SK-N-SH (cell line): ENCODE measurements at regions not wholly inside any gene's neighbourhood (a gene's known extent, or its start where the extent isn't known, plus 50 kb on each side); places are given as distances from the start of the nearest gene placed in this dataset.

Source experiments
- CHD2 ChIP-seq: fragments of 150-350 bp; IDR thresholded peaks from 2 replicates; pipeline ENCODE4 v1.6.1; 2018; ENCODE audit warnings: low read length; ENCODE audit not compliant: partially characterized antibody
- ELF1 ChIP-seq: IDR thresholded peaks from 2 replicates; pipeline ENCODE4 v1.4.0; 2012
- EP300 ChIP-seq, 2 experiments: IDR thresholded peaks; 2 replicates each; pipeline versions ENCODE4 v1.4.0 to v1.6.1; 2012; ENCODE audit warnings: borderline replicate concordance in 1 of 2, low read depth in 1 of 2, low read length in 1 of 2
- EZH2phosphoT487 ChIP-seq: fragments of 200-600 bp; sonication (generic); IDR thresholded peaks from 2 replicates; pipeline ENCODE4 v1.6.1; 2017; ENCODE audit warnings: low read depth, mixed run types, mild to moderate bottlenecking, antibody characterized with exemption, moderate library complexity, borderline replicate concordance
- FOSL2 ChIP-seq: IDR thresholded peaks from 2 replicates; pipeline ENCODE4 v1.4.0; 2012; ENCODE audit warnings: low read depth, mild to moderate bottlenecking, moderate library complexity, borderline replicate concordance
- PBX3 ChIP-seq: IDR thresholded peaks from 2 replicates; pipeline ENCODE4; 2012
- POLR2AphosphoS5 ChIP-seq: IDR thresholded peaks from 2 replicates; pipeline ENCODE4 v1.6.1; 2012; ENCODE audit warnings: low read depth, low read length
- RAD21 ChIP-seq: IDR thresholded peaks from 2 replicates; pipeline ENCODE4 v1.6.1; 2012; ENCODE audit warnings: mild to moderate bottlenecking, low read length
- REST ChIP-seq: IDR thresholded peaks from 2 replicates; pipeline ENCODE4 v1.6.1; 2012; ENCODE audit warnings: mild to moderate bottlenecking, low read depth, low read length, moderate library complexity
- TEAD4 ChIP-seq: IDR thresholded peaks from 2 replicates; pipeline ENCODE4 v1.4.0; 2012; ENCODE audit warnings: mild to moderate bottlenecking, borderline replicate concordance; ENCODE audit not compliant: insufficient read depth
- YY1 ChIP-seq: IDR thresholded peaks from 2 replicates; pipeline ENCODE4 v1.4.0; 2012; ENCODE audit warnings: low read depth, mild to moderate bottlenecking
- TF ChIP-seq, protein P1 (sequence below): fragments of 200-600 bp; sonication (generic); IDR thresholded peaks from 2 replicates; pipeline ENCODE4 v1.6.1; 2017; ENCODE audit warnings: antibody characterized with exemption, mild to moderate bottlenecking, moderate library complexity
- TF ChIP-seq, protein P2 (sequence below): IDR thresholded peaks from 2 replicates; pipeline ENCODE4 v1.4.0; 2012; ENCODE audit warnings: low read depth, borderline replicate concordance

DNA sequence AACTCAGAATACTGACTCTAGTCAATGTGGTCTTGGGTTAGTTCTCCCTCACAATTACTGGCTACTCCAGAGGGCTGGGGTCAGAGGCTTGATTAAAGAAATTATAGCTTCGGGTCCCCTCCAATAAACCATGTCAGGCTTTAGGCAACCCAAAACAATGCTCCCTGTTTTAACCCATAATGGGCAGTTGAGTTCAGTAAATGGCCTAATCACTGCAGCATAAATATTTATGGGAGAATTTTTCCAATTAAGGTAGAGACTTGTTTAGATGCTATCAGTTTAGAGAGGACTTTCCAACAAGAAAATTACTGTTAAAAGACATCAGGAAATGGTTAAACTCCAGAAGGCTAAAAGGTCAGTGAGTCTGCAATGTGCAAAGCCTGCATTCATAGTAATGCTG is 389.2 kb upstream of the PRICKLE1 start:
- TF ChIP-seq, protein P1, sequence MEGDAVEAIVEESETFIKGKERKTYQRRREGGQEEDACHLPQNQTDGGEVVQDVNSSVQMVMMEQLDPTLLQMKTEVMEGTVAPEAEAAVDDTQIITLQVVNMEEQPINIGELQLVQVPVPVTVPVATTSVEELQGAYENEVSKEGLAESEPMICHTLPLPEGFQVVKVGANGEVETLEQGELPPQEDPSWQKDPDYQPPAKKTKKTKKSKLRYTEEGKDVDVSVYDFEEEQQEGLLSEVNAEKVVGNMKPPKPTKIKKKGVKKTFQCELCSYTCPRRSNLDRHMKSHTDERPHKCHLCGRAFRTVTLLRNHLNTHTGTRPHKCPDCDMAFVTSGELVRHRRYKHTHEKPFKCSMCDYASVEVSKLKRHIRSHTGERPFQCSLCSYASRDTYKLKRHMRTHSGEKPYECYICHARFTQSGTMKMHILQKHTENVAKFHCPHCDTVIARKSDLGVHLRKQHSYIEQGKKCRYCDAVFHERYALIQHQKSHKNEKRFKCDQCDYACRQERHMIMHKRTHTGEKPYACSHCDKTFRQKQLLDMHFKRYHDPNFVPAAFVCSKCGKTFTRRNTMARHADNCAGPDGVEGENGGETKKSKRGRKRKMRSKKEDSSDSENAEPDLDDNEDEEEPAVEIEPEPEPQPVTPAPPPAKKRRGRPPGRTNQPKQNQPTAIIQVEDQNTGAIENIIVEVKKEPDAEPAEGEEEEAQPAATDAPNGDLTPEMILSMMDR, result no peak
- TF ChIP-seq YY1, result no peak
- TF ChIP-seq EP300 (IDR thresholded peaks at IDR 0.05; ENCODE audit: borderline replicate concordance in 1 of 2, low read depth in 1 of 2, low read length in 1 of 2), result peak in 1 of 2 experiments; percentile 73; a peak in 2 of 4 replicates
- no peak for TF ChIP-seq REST
- TF ChIP-seq PBX3, result no peak
- TF ChIP-seq, protein P2, sequence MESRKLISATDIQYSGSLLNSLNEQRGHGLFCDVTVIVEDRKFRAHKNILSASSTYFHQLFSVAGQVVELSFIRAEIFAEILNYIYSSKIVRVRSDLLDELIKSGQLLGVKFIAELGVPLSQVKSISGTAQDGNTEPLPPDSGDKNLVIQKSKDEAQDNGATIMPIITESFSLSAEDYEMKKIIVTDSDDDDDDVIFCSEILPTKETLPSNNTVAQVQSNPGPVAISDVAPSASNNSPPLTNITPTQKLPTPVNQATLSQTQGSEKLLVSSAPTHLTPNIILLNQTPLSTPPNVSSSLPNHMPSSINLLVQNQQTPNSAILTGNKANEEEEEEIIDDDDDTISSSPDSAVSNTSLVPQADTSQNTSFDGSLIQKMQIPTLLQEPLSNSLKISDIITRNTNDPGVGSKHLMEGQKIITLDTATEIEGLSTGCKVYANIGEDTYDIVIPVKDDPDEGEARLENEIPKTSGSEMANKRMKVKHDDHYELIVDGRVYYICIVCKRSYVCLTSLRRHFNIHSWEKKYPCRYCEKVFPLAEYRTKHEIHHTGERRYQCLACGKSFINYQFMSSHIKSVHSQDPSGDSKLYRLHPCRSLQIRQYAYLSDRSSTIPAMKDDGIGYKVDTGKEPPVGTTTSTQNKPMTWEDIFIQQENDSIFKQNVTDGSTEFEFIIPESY, result no peak
- no peak for TF ChIP-seq ELF1
- TF ChIP-seq FOSL2, result no peak
- TF ChIP-seq POLR2AphosphoS5, result no peak
- TF ChIP-seq RAD21, result peak; percentile 27; the same call in 1 of the 2 replicates
- no peak for TF ChIP-seq CHD2
- no peak for TF ChIP-seq TEAD4
- TF ChIP-seq EZH2phosphoT487, result no peak
